Inflammatory macrophage (primary cell): ENCODE measurements at regions not wholly inside any gene's neighbourhood (a gene's known extent, or its start where the extent isn't known, plus 50 kb on each side); places are given as distances from the start of the nearest gene placed in this dataset.
"Not testable (repeated sequence)": the region's sequence is repeated elsewhere in the genome, so short reads cannot be mapped to it uniquely, and the experiment has no call there.

Source experiments
- DNase-seq, 2 donors: peaks; one replicate each; pipeline ENCODE4 v3.0.0-alpha.2; 2020 to 2022

- no peak for DNase-seq
Measured at GRCh38 chr1:73472810-73473209, 725.2 kb downstream of the LRRIQ3 start.

GRCh38 chr1:73467731-73468130 lies 730.2 kb downstream of the LRRIQ3 start:
- DNase-seq: no peak

GRCh38 chr1:73463873-73464272 lies 734.1 kb downstream of the LRRIQ3 start:
- DNase-seq: no peak

GRCh38 chr1:73452522-73452921 lies 745.5 kb downstream of the LRRIQ3 start:
- no peak for DNase-seq

GRCh38 chr1:73450668-73451067 lies 747.3 kb downstream of the LRRIQ3 start:
- not testable (repeated sequence) for DNase-seq

- no peak for DNase-seq
Measured at GRCh38 chr1:73411479-73411878, 786.5 kb downstream of the LRRIQ3 start.

GRCh38 chr1:73401666-73402065 lies 796.3 kb downstream of the LRRIQ3 start:
- DNase-seq: no peak

- no peak for DNase-seq
Measured at GRCh38 chr1:73382966-73383365, 815.0 kb downstream of the LRRIQ3 start.

- DNase-seq: no peak
Measured at GRCh38 chr1:73366734-73367413, 831.1 kb downstream of the LRRIQ3 start.

GRCh38 chr1:73359001-73359400 lies 839.0 kb downstream of the LRRIQ3 start:
- DNase-seq: no peak

- no peak for DNase-seq
Measured at GRCh38 chr1:73356485-73356884, 841.5 kb downstream of the LRRIQ3 start.

- DNase-seq: no peak
Measured at GRCh38 chr1:73343947-73344346, 854.0 kb downstream of the LRRIQ3 start.

GRCh38 chr1:73333847-73334503 lies 864.0 kb downstream of the LRRIQ3 start:
- no peak for DNase-seq

GRCh38 chr1:73331726-73332125 lies 866.2 kb downstream of the LRRIQ3 start:
- DNase-seq: no peak

GRCh38 chr1:73327998-73328397 lies 870.0 kb downstream of the LRRIQ3 start:
- no peak for DNase-seq

- DNase-seq: no peak
Measured at GRCh38 chr1:73327180-73327793, 870.7 kb downstream of the LRRIQ3 start.

- no peak for DNase-seq
Measured at GRCh38 chr1:73326663-73327062, 871.3 kb downstream of the LRRIQ3 start.

GRCh38 chr1:73310797-73311381 lies 887.1 kb downstream of the LRRIQ3 start:
- DNase-seq: no peak

- DNase-seq: no peak
Measured at GRCh38 chr1:73306899-73307555, 890.9 kb downstream of the LRRIQ3 start.

GRCh38 chr1:73273886-73274285 lies 924.1 kb downstream of the LRRIQ3 start:
- DNase-seq: no peak

- not testable (repeated sequence) for DNase-seq
Measured at GRCh38 chr1:73245196-73245595, 952.8 kb downstream of the LRRIQ3 start.

GRCh38 chr1:73218995-73219546 lies 936.7 kb upstream of the NEGR1 start:
- DNase-seq: no peak
